Fibroblast of lung (primary cell): ENCODE measurements at regions not wholly inside any gene's neighbourhood (a gene's known extent, or its start where the extent isn't known, plus 50 kb on each side); places are given as distances from the start of the nearest gene placed in this dataset.

Source experiments
- EZH2 ChIP-seq: IDR thresholded peaks from 2 replicates; pipeline ENCODE4 v1.5.1; 2012; ENCODE audit warnings: low read length, control low read depth, mild to moderate bottlenecking; ENCODE audit errors: missing control alignments
- TF ChIP-seq, protein P1 (sequence below), 2 donors: IDR thresholded peaks in 1 of 2; conservative IDR thresholded peaks in 1 of 2; 1 replicate in 1 of 2; 2 replicates in 1 of 2; pipeline ENCODE4 v1.5.1; 2011 to 2012; ENCODE audit warnings: low read length in 2 of 2, control low read depth in 1 of 2, inconsistent platforms in 1 of 2, low read depth in 1 of 2, mild to moderate bottlenecking in 1 of 2

DNA sequence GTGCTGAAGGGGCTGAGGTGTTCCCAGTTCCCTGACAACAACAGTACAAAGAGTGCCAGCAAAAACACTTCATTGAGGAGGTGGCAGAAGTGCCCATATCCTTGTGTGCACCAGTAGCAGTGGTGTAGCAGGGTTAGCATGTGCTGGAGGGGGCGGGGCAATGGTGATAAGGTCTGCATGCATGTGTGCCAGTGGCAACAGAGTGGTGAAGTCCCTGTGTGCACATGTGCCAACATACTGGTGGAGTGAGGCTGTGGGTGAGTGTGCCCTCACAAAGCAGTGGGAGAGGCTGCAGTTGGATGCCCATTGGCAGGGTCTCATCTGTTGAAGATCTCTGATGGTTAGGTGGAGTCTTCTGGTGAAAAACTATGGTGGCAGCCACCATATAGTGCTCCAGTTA is 994.6 kb downstream of the PCDH19 start:
- TF ChIP-seq, protein P1, sequence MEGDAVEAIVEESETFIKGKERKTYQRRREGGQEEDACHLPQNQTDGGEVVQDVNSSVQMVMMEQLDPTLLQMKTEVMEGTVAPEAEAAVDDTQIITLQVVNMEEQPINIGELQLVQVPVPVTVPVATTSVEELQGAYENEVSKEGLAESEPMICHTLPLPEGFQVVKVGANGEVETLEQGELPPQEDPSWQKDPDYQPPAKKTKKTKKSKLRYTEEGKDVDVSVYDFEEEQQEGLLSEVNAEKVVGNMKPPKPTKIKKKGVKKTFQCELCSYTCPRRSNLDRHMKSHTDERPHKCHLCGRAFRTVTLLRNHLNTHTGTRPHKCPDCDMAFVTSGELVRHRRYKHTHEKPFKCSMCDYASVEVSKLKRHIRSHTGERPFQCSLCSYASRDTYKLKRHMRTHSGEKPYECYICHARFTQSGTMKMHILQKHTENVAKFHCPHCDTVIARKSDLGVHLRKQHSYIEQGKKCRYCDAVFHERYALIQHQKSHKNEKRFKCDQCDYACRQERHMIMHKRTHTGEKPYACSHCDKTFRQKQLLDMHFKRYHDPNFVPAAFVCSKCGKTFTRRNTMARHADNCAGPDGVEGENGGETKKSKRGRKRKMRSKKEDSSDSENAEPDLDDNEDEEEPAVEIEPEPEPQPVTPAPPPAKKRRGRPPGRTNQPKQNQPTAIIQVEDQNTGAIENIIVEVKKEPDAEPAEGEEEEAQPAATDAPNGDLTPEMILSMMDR (conservative IDR thresholded peaks at IDR 0.05 in 1 of 2, IDR thresholded peaks at IDR 0.05 in 1 of 2; ENCODE audit: low read depth in 1 of 2, low read length in 2 of 2): no peak
- no peak for TF ChIP-seq EZH2
